GM18517 (cell line): ENCODE measurements at regions not wholly inside any gene's neighbourhood (a gene's known extent, or its start where the extent isn't known, plus 50 kb on each side); places are given as distances from the start of the nearest gene placed in this dataset.

ENCODE experiments used
- ATAC-seq: cut with Tn5 transposase; IDR thresholded peaks from one replicate; pipeline ENCODE4 v1.9.1; 2021; ENCODE audit warnings: mild to moderate bottlenecking, moderate library complexity; ENCODE audit not compliant: unreplicated experiment

GRCh38 chr4:30837131-30837539 is 117.0 kb downstream of the PCDH7 start:
- ATAC-seq = no peak

GRCh38 chr4:30837861-30838260 is 117.7 kb downstream of the PCDH7 start:
- no peak for ATAC-seq

- no peak for ATAC-seq
Observed at GRCh38 chr4:30838331-30838730, 118.2 kb downstream of the PCDH7 start.

GRCh38 chr4:30839583-30840520 is 119.7 kb downstream of the PCDH7 start:
- no peak for ATAC-seq

- ATAC-seq = no peak
Observed at GRCh38 chr4:30840571-30840970, 120.4 kb downstream of the PCDH7 start.

- no peak for ATAC-seq
Observed at GRCh38 chr4:30842142-30842541, 122.0 kb downstream of the PCDH7 start.

- no peak for ATAC-seq
Observed at GRCh38 chr4:30842689-30843088, 122.5 kb downstream of the PCDH7 start.

- no peak for ATAC-seq
Observed at GRCh38 chr4:30844861-30845582, 124.9 kb downstream of the PCDH7 start.

GRCh38 chr4:30847167-30847566 is 127.0 kb downstream of the PCDH7 start:
- ATAC-seq = no peak

- ATAC-seq = no peak
Observed at GRCh38 chr4:30847958-30848357, 127.8 kb downstream of the PCDH7 start.

GRCh38 chr4:30854531-30854930 is 134.4 kb downstream of the PCDH7 start:
- ATAC-seq = no peak

GRCh38 chr4:30855232-30855631 is 135.1 kb downstream of the PCDH7 start:
- ATAC-seq = no peak

GRCh38 chr4:30856795-30857564 is 136.8 kb downstream of the PCDH7 start:
- ATAC-seq = no peak

- no peak for ATAC-seq
Observed at GRCh38 chr4:30860978-30861377, 140.8 kb downstream of the PCDH7 start.

- ATAC-seq = no peak
Observed at GRCh38 chr4:30862196-30862595, 142.0 kb downstream of the PCDH7 start.

GRCh38 chr4:30863021-30863420 is 142.9 kb downstream of the PCDH7 start:
- ATAC-seq = no peak

- no peak for ATAC-seq
Observed at GRCh38 chr4:30865691-30866090, 145.5 kb downstream of the PCDH7 start.

GRCh38 chr4:30866346-30866745 is 146.2 kb downstream of the PCDH7 start:
- no peak for ATAC-seq

GRCh38 chr4:30866907-30867306 is 146.7 kb downstream of the PCDH7 start:
- no peak for ATAC-seq

GRCh38 chr4:30867427-30867826 is 147.3 kb downstream of the PCDH7 start:
- ATAC-seq = no peak
